Activated T-cell treated with anti-CD3 and anti-CD28 coated beads, Interleukin-2, amount 50 U/mL, for 72 hours (primary cell): ENCODE measurements at regions not wholly inside any gene's neighbourhood (a gene's known extent, or its start where the extent isn't known, plus 50 kb on each side); places are given as distances from the start of the nearest gene placed in this dataset.

Source experiments
- ATAC-seq, 2 donors: fragments of 150-1000 bp; cut with Tn5 transposase; replicated peaks in 1 of 2; 2 replicates each; pipeline ENCODE4 v1.10.0; 2021; ENCODE audit warnings: moderate library complexity in 2 of 2, mild to moderate bottlenecking in 1 of 2
- DNase-seq, 2 donors: peaks; one replicate each; pipeline ENCODE4 v3.0.0; 2021 to 2022; ENCODE audit warnings: mixed read lengths in 1 of 2
- H3K27ac Mint-ChIP-seq: one replicate; pipeline ENCODE4 v1.8.0; 2022; ENCODE audit warnings: mild to moderate bottlenecking, moderate library complexity, mixed read lengths
- H3K27me3 Mint-ChIP-seq: one replicate; pipeline ENCODE4 v1.8.0; 2022; ENCODE audit warnings: low read depth, mixed read lengths
- H3K36me3 Mint-ChIP-seq, 2 donors: one replicate each; pipeline ENCODE4 v1.8.0; 2022; ENCODE audit warnings: mixed read lengths in 2 of 2, mild to moderate bottlenecking in 1 of 2; ENCODE audit not compliant: insufficient read depth in 2 of 2
- H3K4me1 Mint-ChIP-seq: one replicate; pipeline ENCODE4 v1.8.0; 2022; ENCODE audit warnings: low read depth, mixed read lengths
- H3K4me3 Mint-ChIP-seq, 2 donors: one replicate each; pipeline ENCODE4 v1.8.0; 2022; ENCODE audit warnings: mild to moderate bottlenecking in 2 of 2, mixed read lengths in 2 of 2, moderate library complexity in 2 of 2
- H3K9me3 Mint-ChIP-seq, 2 donors: one replicate each; pipeline ENCODE4 v1.8.0; 2022; ENCODE audit warnings: mixed read lengths in 2 of 2

- ATAC-seq: no peak
- peaks cover 0 to 3% of the 10 kb centered on the region in 2 donors for H3K36me3 Mint-ChIP-seq
- H3K4me1 Mint-ChIP-seq: no peaks in the 10 kb centered on the region
- peaks cover 0 to 3% of the 10 kb centered on the region in 2 donors for H3K9me3 Mint-ChIP-seq
- H3K27ac Mint-ChIP-seq: no peak overlapping the region
- DNase-seq: no peak
- H3K4me3 Mint-ChIP-seq: no peak overlapping the region
- H3K27me3 Mint-ChIP-seq: no peaks in the 10 kb centered on the region
Observed at GRCh38 chr3:188031121-188031520, 122.8 kb upstream of the LPP start.

- H3K4me3 Mint-ChIP-seq: no peak overlapping the region
- H3K9me3 Mint-ChIP-seq: peaks cover 0 to 3% of the 10 kb centered on the region in 2 donors
- no peaks in the 10 kb centered on the region for H3K27me3 Mint-ChIP-seq
- H3K36me3 Mint-ChIP-seq: peaks cover 0 to 3% of the 10 kb centered on the region in 2 donors
- H3K4me1 Mint-ChIP-seq: no peaks in the 10 kb centered on the region
- no peak overlapping the region for H3K27ac Mint-ChIP-seq
- ATAC-seq (peak; percentile 21 to 22), DNase-seq (no peak)
Observed at GRCh38 chr3:188034989-188035388, 119.0 kb upstream of the LPP start.

GRCh38 chr3:188036375-188037194 is 117.4 kb upstream of the LPP start:
- H3K27me3 Mint-ChIP-seq: no peaks in the 10 kb centered on the region
- peaks cover 0 to 2% of the 10 kb centered on the region in 2 donors for H3K9me3 Mint-ChIP-seq

GRCh38 chr3:188037195-188037718 is 116.7 kb upstream of the LPP start:
- H3K9me3 Mint-ChIP-seq: no peaks in the 10 kb centered on the region

More at GRCh38 chr3:188036375-188037194, 117.4 kb upstream of the LPP start:
- peaks cover 0 to 3% of the 10 kb centered on the region in 2 donors for H3K36me3 Mint-ChIP-seq
- no peak overlapping the region for H3K27ac Mint-ChIP-seq
- no peak for ATAC-seq
- no peak overlapping the region for H3K4me3 Mint-ChIP-seq
- no peak for DNase-seq
- peaks cover 9% of the 10 kb centered on the region for H3K4me1 Mint-ChIP-seq

GRCh38 chr3:188037965-188038581 is 115.9 kb upstream of the LPP start:
- Mint-ChIP-seq H3K9me3 (no peaks in the 10 kb centered on the region), H3K4me1 (peaks cover 9% of the 10 kb centered on the region), H3K4me3 (no peak overlapping the region), H3K27ac (no peak overlapping the region), H3K27me3 (peaks cover 5% of the 10 kb centered on the region), H3K36me3 (no peaks in the 10 kb centered on the region)
- ATAC-seq (no peak), DNase-seq (no peak)

More at GRCh38 chr3:188037195-188037718, 116.7 kb upstream of the LPP start:
- H3K27ac Mint-ChIP-seq: no peak overlapping the region
- no peak for DNase-seq
- no peaks in the 10 kb centered on the region for H3K27me3 Mint-ChIP-seq
- ATAC-seq: no peak
- peaks cover 9% of the 10 kb centered on the region for H3K4me1 Mint-ChIP-seq
- H3K4me3 Mint-ChIP-seq: no peak overlapping the region
- peaks cover 0 to 3% of the 10 kb centered on the region in 2 donors for H3K36me3 Mint-ChIP-seq

GRCh38 chr3:188041193-188041592 is 112.8 kb upstream of the LPP start:
- no peak overlapping the region for H3K27ac Mint-ChIP-seq
- peaks cover 16% of the 10 kb centered on the region for H3K4me1 Mint-ChIP-seq
- no peaks in the 10 kb centered on the region for H3K36me3 Mint-ChIP-seq
- H3K9me3 Mint-ChIP-seq: no peaks in the 10 kb centered on the region
- H3K27me3 Mint-ChIP-seq: peaks cover 12% of the 10 kb centered on the region
- H3K4me3 Mint-ChIP-seq: no peak overlapping the region
- no peak for DNase-seq
- no peak for ATAC-seq

- Mint-ChIP-seq H3K36me3 (no peaks in the 10 kb centered on the region), H3K27me3 (peaks cover 12% of the 10 kb centered on the region), H3K4me1 (peaks cover 16% of the 10 kb centered on the region), H3K4me3 (no peak overlapping the region), H3K9me3 (no peaks in the 10 kb centered on the region), H3K27ac (no peak overlapping the region)
- ATAC-seq: no peak
- DNase-seq: no peak
Observed at GRCh38 chr3:188041895-188042294, 112.1 kb upstream of the LPP start.

GRCh38 chr3:188042466-188042865 is 111.5 kb upstream of the LPP start:
- no peaks in the 10 kb centered on the region for H3K9me3 Mint-ChIP-seq
- ATAC-seq (no peak), DNase-seq (no peak)
- no peak overlapping the region for H3K27ac Mint-ChIP-seq
- H3K4me3 Mint-ChIP-seq: no peak overlapping the region
- H3K36me3 Mint-ChIP-seq: no peaks in the 10 kb centered on the region
- peaks cover 16% of the 10 kb centered on the region for H3K4me1 Mint-ChIP-seq
- H3K27me3 Mint-ChIP-seq: peaks cover 12% of the 10 kb centered on the region

- peaks cover 12% of the 10 kb centered on the region for H3K27me3 Mint-ChIP-seq
- peaks cover 16% of the 10 kb centered on the region for H3K4me1 Mint-ChIP-seq
- H3K9me3 Mint-ChIP-seq: no peaks in the 10 kb centered on the region
Observed at GRCh38 chr3:188043891-188044290, 110.1 kb upstream of the LPP start.

GRCh38 chr3:188046561-188047211 is 107.3 kb upstream of the LPP start:
- DNase-seq (no peak), ATAC-seq (no peak)
- Mint-ChIP-seq H3K4me3 (no peak overlapping the region), H3K36me3 (no peaks in the 10 kb centered on the region), H3K27ac (no peak overlapping the region), H3K27me3 (peaks cover 12% of the 10 kb centered on the region), H3K4me1 (peaks cover 20% of the 10 kb centered on the region), H3K9me3 (no peaks in the 10 kb centered on the region)

More at GRCh38 chr3:188043891-188044290, 110.1 kb upstream of the LPP start:
- ATAC-seq: peak; percentile 70 to 80
- H3K36me3 Mint-ChIP-seq: no peaks in the 10 kb centered on the region
- H3K27ac Mint-ChIP-seq: no peak overlapping the region
- H3K4me3 Mint-ChIP-seq: no peak overlapping the region
- peak; percentile 7 to 18 for DNase-seq

GRCh38 chr3:188047536-188047935 is 106.4 kb upstream of the LPP start:
- Mint-ChIP-seq H3K27ac (no peak overlapping the region), H3K9me3 (no peaks in the 10 kb centered on the region), H3K4me1 (peaks cover 22% of the 10 kb centered on the region), H3K4me3 (no peak overlapping the region), H3K27me3 (peaks cover 12% of the 10 kb centered on the region), H3K36me3 (no peaks in the 10 kb centered on the region)
- DNase-seq (no peak), ATAC-seq (no peak)

GRCh38 chr3:188049606-188050530 is 104.1 kb upstream of the LPP start:
- Mint-ChIP-seq H3K9me3 (no peaks in the 10 kb centered on the region), H3K27ac (peak overlapping the region; percentile 7), H3K36me3 (no peaks in the 10 kb centered on the region), H3K4me1 (peaks cover 22% of the 10 kb centered on the region), H3K27me3 (no peaks in the 10 kb centered on the region), H3K4me3 (peak overlapping the region; percentile 29 to 47)
- ATAC-seq: peak; percentile 56 to 73
- peak; percentile 18 to 27 for DNase-seq
